ACC112 (cell line): ENCODE measurements at regions not wholly inside any gene's neighbourhood (a gene's known extent, or its start where the extent isn't known, plus 50 kb on each side); places are given as distances from the start of the nearest gene placed in this dataset.

ENCODE experiments used
- H2AFZ ChIP-seq: fragments of 200-600 bp; sonication (generic); one replicate; pipeline ENCODE4 v1.6.0; 2017; ENCODE audit warnings: antibody characterized with exemption, low read length; ENCODE audit not compliant: unreplicated experiment
- H3K27ac ChIP-seq: fragments of 200-600 bp; sonication (generic); 2 replicates; pipeline ENCODE4 v1.5.1; 2014; ENCODE audit warnings: low read depth, mild to moderate bottlenecking, antibody characterized with exemption, low read length, moderate library complexity
- H3K27me3 ChIP-seq: fragments of 200-600 bp; sonication (generic); 2 replicates; pipeline ENCODE4 v1.6.1; 2014; ENCODE audit warnings: mild to moderate bottlenecking, antibody characterized with exemption, low read length, moderate library complexity, mixed read lengths; ENCODE audit not compliant: insufficient read depth
- H3K36me3 ChIP-seq: fragments of 200-600 bp; sonication (generic); 2 replicates; pipeline ENCODE4 v1.6.1; 2016; ENCODE audit warnings: mild to moderate bottlenecking, antibody characterized with exemption, low read length, moderate library complexity, mixed read lengths; ENCODE audit not compliant: insufficient read depth
- H3K4me1 ChIP-seq: fragments of 200-600 bp; sonication (generic); one replicate; pipeline ENCODE4 v1.6.1; 2016; ENCODE audit warnings: low read length, mixed read lengths; ENCODE audit not compliant: insufficient read depth, unreplicated experiment, control insufficient read depth
- H3K4me3 ChIP-seq: fragments of 200-600 bp; sonication (generic); 2 replicates; pipeline ENCODE4 v1.5.1; 2014; ENCODE audit warnings: mild to moderate bottlenecking, low read depth, low read length
- H3K79me2 ChIP-seq: fragments of 200-600 bp; sonication (generic); one replicate; pipeline ENCODE4 v1.6.0; 2016; ENCODE audit warnings: low read length; ENCODE audit not compliant: control insufficient read depth, unreplicated experiment, insufficient read depth

GRCh38 chr6:6997263-6998193 is 110.2 kb upstream of the RREB1 start:
- Histone ChIP-seq H3K27me3 (no peaks in the 10 kb centered on the region), H3K27ac (no peak overlapping the region), H3K4me1 (no peaks in the 10 kb centered on the region), H2AFZ (no peak overlapping the region), H3K79me2 (no peaks in the 10 kb centered on the region), H3K4me3 (no peak overlapping the region), H3K36me3 (no peaks in the 10 kb centered on the region)

GRCh38 chr6:6998194-6998569 is 109.6 kb upstream of the RREB1 start:
- H3K36me3 ChIP-seq, result no peaks in the 10 kb centered on the region
- H3K4me3 ChIP-seq, result no peak overlapping the region
- no peaks in the 10 kb centered on the region for H3K27me3 ChIP-seq
- H2AFZ ChIP-seq, result no peak overlapping the region
- no peaks in the 10 kb centered on the region for H3K4me1 ChIP-seq
- no peak overlapping the region for H3K27ac ChIP-seq
- no peaks in the 10 kb centered on the region for H3K79me2 ChIP-seq

GRCh38 chr6:7000825-7001777 is 106.7 kb upstream of the RREB1 start:
- H3K79me2 ChIP-seq, result no peaks in the 10 kb centered on the region
- no peaks in the 10 kb centered on the region for H3K27me3 ChIP-seq
- no peaks in the 10 kb centered on the region for H3K36me3 ChIP-seq
- no peaks in the 10 kb centered on the region for H3K4me1 ChIP-seq
- no peak overlapping the region for H3K4me3 ChIP-seq
- H3K27ac ChIP-seq, result no peak overlapping the region
- no peak overlapping the region for H2AFZ ChIP-seq

GRCh38 chr6:7003041-7003440 is 104.7 kb upstream of the RREB1 start:
- H3K27me3 ChIP-seq, result no peaks in the 10 kb centered on the region
- H3K27ac ChIP-seq, result no peak overlapping the region
- H3K36me3 ChIP-seq, result no peaks in the 10 kb centered on the region
- H3K4me3 ChIP-seq, result no peak overlapping the region
- H3K79me2 ChIP-seq, result no peaks in the 10 kb centered on the region
- no peaks in the 10 kb centered on the region for H3K4me1 ChIP-seq
- no peak overlapping the region for H2AFZ ChIP-seq

- Histone ChIP-seq H3K4me1 (no peaks in the 10 kb centered on the region), H3K27ac (no peak overlapping the region), H3K79me2 (no peaks in the 10 kb centered on the region), H2AFZ (no peak overlapping the region), H3K4me3 (no peak overlapping the region), H3K27me3 (no peaks in the 10 kb centered on the region), H3K36me3 (no peaks in the 10 kb centered on the region)
Measured at GRCh38 chr6:7004581-7005297, 103.0 kb upstream of the RREB1 start.

- Histone ChIP-seq H3K36me3 (no peaks in the 10 kb centered on the region), H3K27me3 (no peaks in the 10 kb centered on the region), H3K4me1 (no peaks in the 10 kb centered on the region), H3K4me3 (no peak overlapping the region), H2AFZ (no peak overlapping the region), H3K27ac (no peak overlapping the region), H3K79me2 (no peaks in the 10 kb centered on the region)
Measured at GRCh38 chr6:7006515-7007191, 101.1 kb upstream of the RREB1 start.

GRCh38 chr6:7008451-7008988 is 99.2 kb upstream of the RREB1 start:
- no peaks in the 10 kb centered on the region for H3K79me2 ChIP-seq

GRCh38 chr6:7016226-7016625 is 91.5 kb upstream of the RREB1 start:
- no peaks in the 10 kb centered on the region for H3K27me3 ChIP-seq
- H2AFZ ChIP-seq, result no peak overlapping the region
- no peaks in the 10 kb centered on the region for H3K4me1 ChIP-seq
- H3K36me3 ChIP-seq, result no peaks in the 10 kb centered on the region
- no peak overlapping the region for H3K4me3 ChIP-seq
- no peaks in the 10 kb centered on the region for H3K79me2 ChIP-seq
- H3K27ac ChIP-seq, result no peak overlapping the region

More at GRCh38 chr6:7008451-7008988, 99.2 kb upstream of the RREB1 start:
- H3K4me3 ChIP-seq, result no peak overlapping the region
- H3K4me1 ChIP-seq, result no peaks in the 10 kb centered on the region
- no peaks in the 10 kb centered on the region for H3K27me3 ChIP-seq
- no peak overlapping the region for H2AFZ ChIP-seq
- H3K27ac ChIP-seq, result no peak overlapping the region
- H3K36me3 ChIP-seq, result no peaks in the 10 kb centered on the region

- Histone ChIP-seq H3K79me2 (no peaks in the 10 kb centered on the region), H3K27me3 (no peaks in the 10 kb centered on the region), H3K27ac (no peak overlapping the region), H2AFZ (no peak overlapping the region), H3K4me1 (no peaks in the 10 kb centered on the region), H3K36me3 (no peaks in the 10 kb centered on the region), H3K4me3 (no peak overlapping the region)
Measured at GRCh38 chr6:7021301-7021700, 86.5 kb upstream of the RREB1 start.

GRCh38 chr6:7025861-7026260 is 81.9 kb upstream of the RREB1 start:
- H3K27me3 ChIP-seq, result no peaks in the 10 kb centered on the region
- no peak overlapping the region for H3K27ac ChIP-seq
- H2AFZ ChIP-seq, result no peak overlapping the region
- H3K36me3 ChIP-seq, result no peaks in the 10 kb centered on the region
- H3K4me1 ChIP-seq, result no peaks in the 10 kb centered on the region
- no peak overlapping the region for H3K4me3 ChIP-seq
- H3K79me2 ChIP-seq, result no peaks in the 10 kb centered on the region
